Esophagus muscularis mucosa (tissue), 4 donors: ENCODE measurements at regions not wholly inside any gene's neighbourhood (a gene's known extent, or its start where the extent isn't known, plus 50 kb on each side); places are given as distances from the start of the nearest gene placed in this dataset.

Experiments
- DNase-seq: peaks from one replicate; pipeline ENCODE4 v3.0.0-alpha.2; 2017; ENCODE audit errors: extremely low spot score
- H3K27ac ChIP-seq, 4 donors: fragments of 200-600 bp; sonication (generic); replicated peaks in 1 of 4; 1 replicate in 3 of 4; 2 replicates in 1 of 4; pipeline ENCODE4 v1.5.1; 2016 to 2019; ENCODE audit warnings: mild to moderate bottlenecking in 1 of 4
- H3K27me3 ChIP-seq, 4 donors: fragments of 200-600 bp; sonication (generic); one replicate each; pipeline versions ENCODE4 v1.5.1 to v1.6.0; 2016 to 2019
- H3K36me3 ChIP-seq, 4 donors: fragments of 200-600 bp; sonication (generic); one replicate each; pipeline ENCODE4 v1.5.1; 2016 to 2019
- H3K4me1 ChIP-seq, 4 donors: fragments of 200-600 bp; sonication (generic); one replicate each; pipeline ENCODE4 v1.5.1; 2016 to 2019
- H3K4me3 ChIP-seq, 4 donors: fragments of 200-600 bp; sonication (generic); 1 replicate in 2 of 4; 2 replicates in 2 of 4; pipeline ENCODE4 v1.5.1; 2016 to 2019; ENCODE audit warnings: mild to moderate bottlenecking in 4 of 4, moderate library complexity in 1 of 4
- H3K9me3 ChIP-seq, 4 donors: fragments of 200-600 bp; sonication (generic); 1 replicate in 3 of 4; 2 replicates in 1 of 4; pipeline ENCODE4 v1.5.1; 2016 to 2019
- EP300 ChIP-seq: sonication (generic); formaldehyde crosslinking; IDR thresholded peaks from one replicate; pipeline ENCODE4 v1.6.1; 2017; ENCODE audit warnings: antibody characterized with exemption
- POLR2A ChIP-seq: fragments of 450-650 bp; IDR thresholded peaks from one replicate; pipeline ENCODE4 v1.6.1; 2017; ENCODE audit warnings: antibody characterized with exemption, moderate library complexity, mild to moderate bottlenecking, low read depth
- POLR2AphosphoS5 ChIP-seq, 2 donors: sonication (generic); formaldehyde crosslinking; IDR thresholded peaks; one replicate each; pipeline ENCODE4 v1.6.1; 2017; ENCODE audit warnings: antibody characterized with exemption in 2 of 2
- WGBS: methylation state at CpG from one replicate; pipeline ENCODE4 v1.1.5; 2018; 5-methylcytosine and 5-hydroxymethylcytosine counted together
- intact Hi-C: fragments of 100-400 bp; cut with DNase I; formaldehyde crosslinking; loops from one replicate; pipeline ENCODE4 v1.15.1; 2023
- TF ChIP-seq, protein P1 (sequence below), 3 experiments: fragments of 200-600 bp in 2 of 3; fragments of 450-650 bp in 1 of 3; sonication (generic) in 2 of 3; IDR thresholded peaks; one replicate each; pipeline ENCODE4 v1.5.1; 2017 to 2019; ENCODE audit warnings: antibody characterized with exemption in 3 of 3, mild to moderate bottlenecking in 2 of 3, moderate library complexity in 1 of 3

DNA sequence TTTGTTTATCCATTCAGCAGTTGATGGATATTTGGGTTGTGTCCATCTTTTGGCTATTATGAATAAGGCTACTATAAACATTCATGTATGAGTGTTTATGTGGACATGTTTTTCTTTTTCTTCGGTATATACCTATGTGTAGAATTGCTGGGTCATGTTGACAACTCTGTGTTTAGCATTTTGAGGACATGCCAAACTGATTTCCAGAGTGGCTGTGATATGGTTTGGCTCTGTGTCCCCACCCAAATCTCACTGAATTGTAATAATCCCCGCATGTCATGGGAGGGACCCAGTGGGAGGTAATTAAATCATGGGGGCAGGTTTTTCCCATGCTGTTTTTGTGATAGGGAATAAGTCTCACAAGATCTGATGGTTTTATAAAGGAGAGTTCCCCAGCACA is 439.7 kb downstream of the UTRN start:
- intact Hi-C loops: no loop called here

DNA sequence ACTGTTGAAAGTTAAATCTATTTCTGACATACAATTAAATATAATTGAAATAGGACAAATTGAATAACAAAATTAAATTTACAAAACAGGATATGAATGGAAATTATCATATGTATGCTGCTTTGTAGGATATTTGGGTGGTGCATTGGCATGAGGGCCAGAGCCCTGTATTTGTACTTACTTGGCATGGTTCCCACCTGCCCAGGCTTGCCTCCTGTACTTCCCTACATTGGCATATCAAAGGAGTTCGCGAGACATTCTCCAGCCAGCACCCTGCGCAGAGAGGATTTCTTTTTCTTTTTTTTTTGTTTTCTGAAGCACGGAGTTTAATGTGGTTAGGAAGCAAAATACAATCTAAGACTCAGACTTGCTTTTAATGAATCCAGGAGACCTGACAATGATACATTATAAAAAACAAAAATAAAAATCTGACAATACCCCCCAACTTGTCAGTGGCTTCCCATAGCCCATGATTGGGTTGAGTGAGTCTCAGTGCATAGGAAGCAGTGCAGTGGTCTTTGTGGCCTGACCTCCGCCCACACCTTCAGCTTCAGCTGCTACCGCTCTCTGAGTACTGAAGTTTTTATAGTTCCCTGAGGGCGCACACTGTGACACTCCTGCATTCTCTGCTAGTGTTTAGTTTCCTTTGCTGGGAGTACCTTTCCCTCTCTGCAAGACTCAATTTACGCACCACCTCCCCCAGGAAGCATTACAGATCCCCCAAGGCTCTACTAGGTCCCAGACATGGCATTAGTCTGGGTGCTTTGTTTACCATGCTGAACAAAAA is 440.8 kb downstream of the UTRN start:
- no peaks in the 10 kb centered on the region for H3K4me1 ChIP-seq
- intact Hi-C loops: no loop called here
- 90% methylated on average over 8 of the region's 8 CpGs for WGBS
- H3K4me3 ChIP-seq: no peak overlapping the region
- no peak overlapping the region for H3K27ac ChIP-seq
- H3K36me3 ChIP-seq: peaks cover 0 to 9% (median 2%) of the 10 kb centered on the region in 4 donors
- TF ChIP-seq EP300 (no peak), POLR2AphosphoS5 (IDR thresholded peaks at IDR 0.05) (no peak), POLR2A (no peak)
- TF ChIP-seq, protein P1, sequence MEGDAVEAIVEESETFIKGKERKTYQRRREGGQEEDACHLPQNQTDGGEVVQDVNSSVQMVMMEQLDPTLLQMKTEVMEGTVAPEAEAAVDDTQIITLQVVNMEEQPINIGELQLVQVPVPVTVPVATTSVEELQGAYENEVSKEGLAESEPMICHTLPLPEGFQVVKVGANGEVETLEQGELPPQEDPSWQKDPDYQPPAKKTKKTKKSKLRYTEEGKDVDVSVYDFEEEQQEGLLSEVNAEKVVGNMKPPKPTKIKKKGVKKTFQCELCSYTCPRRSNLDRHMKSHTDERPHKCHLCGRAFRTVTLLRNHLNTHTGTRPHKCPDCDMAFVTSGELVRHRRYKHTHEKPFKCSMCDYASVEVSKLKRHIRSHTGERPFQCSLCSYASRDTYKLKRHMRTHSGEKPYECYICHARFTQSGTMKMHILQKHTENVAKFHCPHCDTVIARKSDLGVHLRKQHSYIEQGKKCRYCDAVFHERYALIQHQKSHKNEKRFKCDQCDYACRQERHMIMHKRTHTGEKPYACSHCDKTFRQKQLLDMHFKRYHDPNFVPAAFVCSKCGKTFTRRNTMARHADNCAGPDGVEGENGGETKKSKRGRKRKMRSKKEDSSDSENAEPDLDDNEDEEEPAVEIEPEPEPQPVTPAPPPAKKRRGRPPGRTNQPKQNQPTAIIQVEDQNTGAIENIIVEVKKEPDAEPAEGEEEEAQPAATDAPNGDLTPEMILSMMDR (IDR thresholded peaks at IDR 0.05): no peak
- DNase-seq: no peak
- H3K27me3 ChIP-seq: no peaks in the 10 kb centered on the region
- no peaks in the 10 kb centered on the region for H3K9me3 ChIP-seq

More for the DNA sequence above, 439.7 kb downstream of the UTRN start:
- no peak overlapping the region for H3K4me3 ChIP-seq
- H3K9me3 ChIP-seq: no peaks in the 10 kb centered on the region
- H3K27me3 ChIP-seq: no peaks in the 10 kb centered on the region
- no peak for DNase-seq
- TF ChIP-seq POLR2AphosphoS5 (IDR thresholded peaks at IDR 0.05) (no peak), POLR2A (no peak), EP300 (no peak)
- TF ChIP-seq, protein P1 (IDR thresholded peaks at IDR 0.05): no peak
- H3K27ac ChIP-seq: no peak overlapping the region
- 75% methylated on average over 2 of the region's 2 CpGs for WGBS
- no peaks in the 10 kb centered on the region for H3K4me1 ChIP-seq
- peaks cover 0 to 14% (median 0%) of the 10 kb centered on the region in 4 donors for H3K36me3 ChIP-seq

DNA sequence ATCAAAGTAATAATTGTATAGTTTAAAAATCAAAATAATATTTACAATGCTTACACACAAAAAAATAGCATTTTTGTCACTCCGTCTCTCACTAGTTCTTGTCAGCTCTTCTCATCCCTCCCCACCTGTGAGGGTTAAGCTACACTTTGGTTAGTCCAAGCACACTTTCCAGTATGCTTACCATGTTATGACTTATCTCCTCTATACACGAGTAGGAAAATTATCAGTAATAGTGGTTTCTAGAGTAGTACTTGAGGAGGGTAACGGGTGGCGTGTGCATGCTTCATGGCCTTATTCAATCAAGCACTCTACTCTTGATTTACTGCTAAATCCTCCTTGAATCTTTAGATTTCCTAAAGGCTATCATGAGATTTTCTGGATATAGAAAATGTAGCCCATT is 443.7 kb downstream of the UTRN start:
- no peaks in the 10 kb centered on the region for H3K4me1 ChIP-seq
- no peaks in the 10 kb centered on the region for H3K9me3 ChIP-seq
- WGBS: 93% methylated on average over 4 of the region's 4 CpGs
- H3K4me3 ChIP-seq: no peak overlapping the region
- peaks cover 3 to 26% (median 14%) of the 10 kb centered on the region in 4 donors for H3K36me3 ChIP-seq
- H3K27ac ChIP-seq: no peak overlapping the region
- intact Hi-C loops: no loop called here
- no peaks in the 10 kb centered on the region for H3K27me3 ChIP-seq
- TF ChIP-seq, protein P1 (IDR thresholded peaks at IDR 0.05): no peak
- no peak for TF ChIP-seq POLR2AphosphoS5 (IDR thresholded peaks at IDR 0.05)
- no peak for TF ChIP-seq EP300
- no peak for TF ChIP-seq POLR2A
- DNase-seq: no peak

DNA sequence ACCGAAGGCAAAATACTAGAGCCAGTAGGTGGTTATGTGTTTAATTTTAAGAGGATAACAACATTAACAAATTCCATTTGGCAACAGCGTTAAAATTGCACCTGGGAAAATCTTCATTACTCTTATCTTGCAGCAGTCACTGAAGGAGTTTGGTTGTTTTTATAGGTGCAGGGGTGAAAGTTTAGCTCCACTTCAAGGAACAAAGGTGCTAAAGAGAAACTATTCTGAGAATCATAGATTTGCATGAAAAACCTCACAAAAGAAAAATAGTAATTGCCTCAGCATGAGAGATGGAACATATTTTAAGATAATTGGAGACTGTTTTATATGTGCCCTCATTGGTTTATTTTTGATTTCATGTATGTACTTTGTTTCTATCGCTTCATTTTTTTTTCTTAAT is 444.4 kb downstream of the UTRN start:
- H3K9me3 ChIP-seq: no peaks in the 10 kb centered on the region
- H3K36me3 ChIP-seq: peaks cover 3 to 33% (median 14%) of the 10 kb centered on the region in 4 donors
- no peak for DNase-seq
- H3K27ac ChIP-seq: no peak overlapping the region
- intact Hi-C loops: no loop called here
- no peaks in the 10 kb centered on the region for H3K4me1 ChIP-seq
- 77% methylated on average over 3 of the region's 3 CpGs for WGBS
- TF ChIP-seq POLR2AphosphoS5 (IDR thresholded peaks at IDR 0.05): no peak
- no peak for TF ChIP-seq EP300
- no peak overlapping the region for H3K4me3 ChIP-seq
- no peaks in the 10 kb centered on the region for H3K27me3 ChIP-seq

DNA sequence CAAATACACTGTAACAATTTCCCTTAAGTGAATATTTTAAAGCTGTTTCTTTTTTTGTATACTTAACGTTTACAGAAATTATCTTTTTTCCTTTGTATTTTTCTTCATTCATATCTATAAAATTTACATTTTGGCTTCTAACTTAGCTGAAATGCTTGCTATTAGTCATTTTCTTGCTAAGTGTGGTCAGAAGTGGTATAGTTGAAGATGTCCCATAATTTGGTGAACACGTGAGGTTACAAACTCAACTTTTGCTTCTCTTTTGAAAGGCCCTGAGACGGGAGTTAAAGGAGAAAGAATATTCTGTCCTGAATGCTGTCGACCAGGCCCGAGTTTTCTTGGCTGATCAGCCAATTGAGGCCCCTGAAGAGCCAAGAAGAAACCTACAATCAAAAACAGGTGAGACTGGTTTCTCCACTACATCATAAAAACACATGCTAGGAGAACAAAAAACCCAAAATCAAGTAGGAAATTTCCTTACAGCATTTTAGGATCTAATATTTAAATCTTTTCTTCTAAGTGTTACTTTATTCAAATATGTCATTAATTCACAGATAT is 445.0 kb downstream of the UTRN start:
- TF ChIP-seq, protein P1 (IDR thresholded peaks at IDR 0.05): no peak
- no peak for TF ChIP-seq POLR2A
- TF ChIP-seq EP300: no peak
- TF ChIP-seq POLR2AphosphoS5 (IDR thresholded peaks at IDR 0.05): no peak
- no peak overlapping the region for H3K27ac ChIP-seq
- no peaks in the 10 kb centered on the region for H3K4me1 ChIP-seq
- intact Hi-C loops: no loop called here
- no peaks in the 10 kb centered on the region for H3K9me3 ChIP-seq
- H3K4me3 ChIP-seq: no peak overlapping the region
- no peaks in the 10 kb centered on the region for H3K27me3 ChIP-seq
- no peak for DNase-seq
- H3K36me3 ChIP-seq: peaks cover 3 to 33% (median 14%) of the 10 kb centered on the region in 4 donors
- WGBS: 85% methylated on average over 5 of the region's 5 CpGs
